RKO (cell line): ENCODE measurements at regions not wholly inside any gene's neighbourhood (a gene's known extent, or its start where the extent isn't known, plus 50 kb on each side); places are given as distances from the start of the nearest gene placed in this dataset.
"Not testable (repeated sequence)": the region's sequence is repeated elsewhere in the genome, so short reads cannot be mapped to it uniquely, and the experiment has no call there.

Experiments used
- DNase-seq: peaks from one replicate; pipeline ENCODE4 v3.0.0-alpha.2; 2016; ENCODE audit warnings: low spot score

DNA sequence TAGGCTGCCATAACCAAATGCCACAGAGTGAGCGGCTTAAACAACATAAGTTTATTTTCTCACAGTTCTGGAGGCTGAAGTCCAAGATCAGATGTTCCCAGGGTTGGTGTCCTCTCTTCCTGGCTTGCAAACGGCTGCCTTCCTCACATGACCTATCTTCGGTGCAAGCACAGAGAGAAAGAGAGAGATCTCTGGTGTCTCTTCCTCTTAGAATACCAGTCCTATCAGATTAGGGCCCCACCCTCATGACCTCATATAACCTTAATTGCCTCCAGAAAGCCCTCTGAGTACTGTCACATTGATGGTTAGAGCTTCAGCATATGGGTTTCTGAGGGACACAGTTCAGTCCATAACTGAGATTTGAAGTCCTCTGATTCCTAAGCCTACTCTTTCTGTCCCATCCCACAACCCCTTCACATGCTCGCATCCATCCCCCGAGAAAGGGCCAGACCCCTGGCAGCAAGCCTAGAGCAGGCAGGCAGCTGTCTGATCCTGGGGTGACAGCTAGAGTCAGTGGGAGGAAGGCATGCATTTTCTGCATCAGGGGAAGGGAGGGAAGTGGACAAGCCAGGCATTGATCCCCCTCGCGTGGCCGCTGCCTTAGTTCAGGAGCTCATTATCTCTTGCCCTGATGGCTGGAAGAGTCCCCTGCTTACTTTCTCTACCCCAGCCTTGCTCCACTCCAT, 114.1 kb downstream of the FAR1 start:
- no peak for DNase-seq

DNA sequence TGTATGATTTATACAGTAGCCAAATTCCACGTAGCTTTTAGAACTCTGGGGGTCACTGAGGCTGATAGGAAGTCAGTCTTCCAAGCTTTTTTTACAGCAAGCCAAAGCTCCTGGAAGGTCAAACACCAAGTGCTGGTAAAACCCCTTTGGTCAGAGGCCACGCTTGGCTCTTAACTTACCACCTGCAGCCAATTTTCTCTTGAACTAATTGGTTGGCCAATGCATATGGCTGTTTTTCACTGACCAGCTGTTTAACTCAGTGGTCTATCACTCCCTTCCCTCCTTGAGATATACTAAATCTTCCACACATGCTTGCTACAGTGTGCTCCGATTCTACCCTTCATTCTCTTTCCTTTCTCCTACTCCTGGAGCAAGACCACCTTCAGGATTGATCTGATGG, 116.0 kb downstream of the FAR1 start:
- DNase-seq = no peak

DNA sequence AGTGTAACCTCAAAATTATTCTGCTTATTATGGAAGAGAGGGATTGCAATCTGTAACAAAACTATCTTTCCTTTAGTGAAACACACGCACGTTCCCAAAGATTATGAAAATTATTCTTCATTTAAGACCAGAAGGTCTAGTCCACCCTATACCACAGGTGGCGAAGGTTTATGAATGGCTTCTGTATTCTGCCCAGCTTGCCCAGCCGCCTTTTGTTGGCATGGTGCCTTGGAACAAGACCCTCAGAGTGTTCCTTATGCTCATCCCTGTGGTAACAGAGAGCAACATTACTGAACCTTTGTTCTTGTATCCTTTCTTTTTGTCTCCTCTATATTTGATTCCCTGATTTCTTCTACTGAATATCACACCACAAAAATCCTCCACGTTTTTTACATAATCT, 116.4 kb downstream of the FAR1 start:
- no peak for DNase-seq

DNA sequence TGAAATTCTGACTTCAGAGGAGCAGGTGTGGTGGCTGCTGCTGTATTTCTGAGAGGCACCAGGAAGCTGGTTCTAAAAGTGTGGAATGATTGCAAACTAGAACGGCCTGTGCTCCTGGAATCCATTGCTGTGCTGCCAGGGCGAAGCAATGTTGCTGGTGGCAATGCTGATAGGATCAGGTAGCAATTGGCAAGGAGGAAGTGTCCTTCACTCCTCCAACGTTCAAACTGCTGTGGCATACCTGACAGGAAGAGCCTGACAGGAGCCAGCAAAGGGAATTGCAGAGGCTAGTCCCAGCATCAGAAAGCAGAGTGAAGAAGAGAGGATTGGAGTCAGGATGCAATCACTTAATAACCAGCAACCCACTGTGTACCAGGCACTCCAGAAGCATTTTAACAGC, 118.2 kb downstream of the FAR1 start:
- DNase-seq = no peak

DNA sequence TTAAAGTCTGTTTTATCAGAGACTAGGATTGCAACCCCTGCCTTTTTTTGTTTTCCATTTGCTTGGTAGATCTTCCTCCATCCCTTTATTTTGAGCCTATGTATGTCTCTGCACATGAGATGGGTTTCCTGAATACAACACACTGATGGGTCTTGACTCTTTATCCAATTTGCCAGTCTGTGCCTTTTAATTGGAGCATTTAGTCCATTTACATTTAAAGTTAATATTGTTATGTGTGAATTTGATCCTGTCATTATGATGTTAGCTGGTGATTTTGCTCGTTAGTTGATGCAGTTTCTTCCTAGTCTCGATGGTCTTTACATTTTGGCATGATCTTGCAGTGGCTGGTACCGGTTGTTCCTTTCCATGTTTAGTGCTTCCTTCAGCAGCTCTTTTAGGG, 129.1 kb downstream of the FAR1 start:
- DNase-seq = not testable (repeated sequence)

DNA sequence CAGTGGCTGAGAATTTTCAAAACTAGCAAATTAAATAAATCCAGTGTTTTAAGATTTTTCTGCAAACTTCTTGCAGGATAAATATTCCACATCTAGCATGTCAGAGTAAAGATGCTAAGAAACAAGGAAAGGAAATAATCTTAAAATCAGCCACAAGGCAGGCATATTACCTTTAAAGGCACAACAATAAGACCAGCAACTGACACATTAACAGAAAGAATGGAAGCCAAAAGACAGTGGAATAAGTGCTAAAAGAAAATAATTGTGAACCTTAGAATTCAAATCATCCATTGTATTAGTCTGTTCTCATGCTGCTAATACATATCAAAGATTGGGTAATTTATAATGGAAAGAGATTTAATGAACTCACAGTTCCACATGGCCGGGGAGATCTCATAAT, 132.4 kb downstream of the FAR1 start:
- DNase-seq = no peak

DNA sequence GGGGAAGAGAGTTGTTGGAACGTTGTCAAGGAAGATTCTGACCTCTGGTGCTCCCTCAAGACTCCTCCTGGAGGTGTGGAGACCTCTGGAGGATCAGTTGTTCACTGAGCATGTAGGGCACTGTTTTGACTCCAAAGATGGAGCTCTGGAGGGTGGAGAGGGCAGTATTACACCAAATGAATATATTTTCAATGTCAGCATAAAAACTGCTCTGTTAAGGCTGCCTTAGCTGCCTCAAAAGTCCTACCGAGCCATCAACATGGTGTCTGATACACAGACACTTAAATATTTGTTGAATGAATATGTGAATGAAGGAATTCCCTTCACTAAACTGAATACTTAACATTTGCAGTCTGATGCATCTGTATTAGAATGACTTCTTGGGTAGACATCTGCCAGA, 144.2 kb upstream of the SPON1 start:
- no peak for DNase-seq

DNA sequence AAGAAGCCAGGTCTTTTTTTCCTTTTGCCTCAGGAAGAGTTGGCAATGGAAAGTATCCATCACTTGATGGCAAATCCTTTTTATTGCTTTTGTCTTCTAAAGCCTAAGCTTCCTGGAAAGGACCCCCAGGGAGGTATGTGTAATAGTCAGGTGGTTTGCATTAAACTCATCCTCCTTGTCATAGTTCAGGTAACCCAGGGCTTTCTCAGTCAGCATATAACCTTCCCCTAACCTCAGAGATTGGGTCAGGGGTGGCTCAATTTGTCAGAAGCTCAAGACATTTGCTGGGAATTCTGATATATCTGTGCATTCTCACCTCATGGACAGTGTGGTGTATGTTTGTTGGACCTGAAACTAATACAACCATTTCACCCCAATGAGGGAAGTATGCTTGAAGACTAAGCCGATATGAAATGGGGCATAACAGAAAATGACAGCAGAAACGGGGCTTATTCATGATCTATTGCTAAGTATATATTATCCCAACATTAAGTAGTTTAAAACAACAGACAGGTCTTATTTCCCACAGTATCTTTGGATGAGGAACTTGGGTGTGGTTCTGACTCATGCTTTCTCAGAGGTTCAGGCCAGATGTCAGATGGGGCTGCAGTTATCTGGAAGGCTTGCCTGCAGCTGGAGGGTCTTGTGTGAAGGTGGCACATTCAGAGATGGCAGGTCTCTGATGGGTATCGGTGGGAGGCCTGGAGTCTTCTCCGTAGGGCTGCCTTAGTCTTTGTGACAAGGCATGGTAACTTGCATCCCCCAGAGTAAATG, 135.8 kb upstream of the SPON1 start:
- DNase-seq = peak; percentile 16

DNA sequence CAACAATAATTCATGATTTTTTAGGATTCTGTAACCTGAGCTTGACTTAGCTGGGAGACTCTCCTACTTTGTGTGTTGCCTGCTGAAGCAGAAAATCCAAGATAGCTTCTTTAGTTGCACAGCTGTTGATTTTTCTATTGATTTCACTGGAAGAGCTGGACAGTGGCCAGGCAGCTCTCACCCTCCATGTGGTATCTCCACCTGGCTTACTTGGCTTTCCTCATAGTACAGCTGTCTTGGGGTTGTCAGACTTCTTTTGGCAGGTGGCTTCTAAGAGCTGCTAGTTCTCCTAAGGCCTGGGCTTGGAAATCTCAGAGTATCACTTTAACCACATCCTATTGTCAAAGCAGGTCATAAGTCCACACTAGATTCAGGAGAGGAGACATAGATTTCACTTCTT, 130.8 kb upstream of the SPON1 start:
- DNase-seq = no peak

DNA sequence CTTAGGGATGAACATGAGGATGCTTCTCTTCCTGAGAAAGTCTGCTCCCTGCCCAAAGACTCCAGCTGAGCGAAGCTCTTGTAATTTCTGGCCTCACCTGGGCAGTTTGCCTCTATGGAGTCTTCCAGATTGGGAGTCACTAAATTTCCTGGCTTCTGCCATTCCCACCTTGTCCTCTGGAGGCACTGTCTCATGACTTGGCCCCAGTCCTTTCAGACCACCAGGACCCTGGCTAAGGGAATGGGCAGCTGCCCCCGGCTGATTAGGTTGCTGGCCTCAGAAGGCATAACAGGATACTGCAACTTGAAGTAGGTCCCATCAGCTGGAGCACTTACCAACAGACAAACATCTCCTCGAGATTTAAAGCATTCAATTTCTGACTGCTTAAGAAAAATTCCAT, 128.1 kb upstream of the SPON1 start:
- peak; percentile 10 for DNase-seq

DNA sequence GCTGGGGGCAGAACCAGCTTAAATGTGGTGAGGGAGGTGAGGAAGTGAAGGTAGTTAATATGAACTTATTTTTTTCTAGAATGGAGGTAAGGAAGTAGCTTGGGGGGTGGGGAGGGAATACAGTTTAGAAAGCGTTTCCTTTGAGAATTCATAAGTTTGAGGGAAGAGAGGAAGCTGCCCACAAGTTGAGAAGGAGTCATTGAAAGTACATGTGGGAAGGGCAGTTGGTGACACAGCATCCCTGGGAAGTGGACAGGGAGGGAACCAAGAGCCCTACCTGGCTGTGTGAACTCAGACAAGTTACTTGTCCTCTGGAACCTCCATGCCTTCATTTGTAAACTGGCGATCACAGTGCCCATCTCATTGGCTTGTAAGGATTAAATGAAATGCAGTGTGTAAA, 125.9 kb upstream of the SPON1 start:
- no peak for DNase-seq

DNA sequence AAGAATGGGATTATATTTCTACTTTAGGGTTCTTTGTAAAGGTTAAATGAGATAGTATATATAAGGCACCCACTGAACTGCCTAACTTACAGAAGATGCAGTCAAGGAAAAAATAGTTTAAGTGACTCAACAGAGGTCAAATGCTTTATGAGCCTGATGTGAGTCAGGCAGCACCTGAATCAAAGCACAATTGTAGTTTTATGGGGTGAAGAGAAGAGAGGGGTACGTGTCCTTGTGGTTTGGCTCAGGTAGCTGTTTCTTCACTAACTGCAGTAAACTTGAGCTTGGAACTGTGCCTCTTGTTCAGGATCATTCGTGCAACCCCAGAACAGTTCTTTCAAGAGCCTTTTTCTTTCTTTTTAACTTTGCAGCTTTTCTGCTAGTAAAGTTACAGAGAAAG, 125.2 kb upstream of the SPON1 start:
- peak; percentile 78 for DNase-seq

DNA sequence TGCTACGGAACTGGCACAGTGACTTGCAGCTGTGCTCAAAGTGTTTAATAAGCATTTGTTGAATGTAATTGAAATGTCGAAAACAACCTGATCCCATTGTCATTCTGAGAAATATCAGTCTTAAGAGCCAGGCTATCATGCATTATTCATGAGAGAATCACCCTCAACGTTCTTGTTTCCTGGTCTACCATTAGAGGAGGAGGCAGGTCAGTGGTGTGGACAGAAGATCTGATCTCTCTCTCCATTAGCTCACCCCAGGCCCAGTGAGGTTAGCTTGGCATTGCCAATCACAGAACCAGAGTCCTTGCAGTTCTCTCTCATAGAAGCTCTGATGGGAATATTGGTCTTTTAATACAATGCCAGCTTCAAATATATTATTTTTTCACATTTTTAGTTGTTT, 121.1 kb upstream of the SPON1 start:
- no peak for DNase-seq

DNA sequence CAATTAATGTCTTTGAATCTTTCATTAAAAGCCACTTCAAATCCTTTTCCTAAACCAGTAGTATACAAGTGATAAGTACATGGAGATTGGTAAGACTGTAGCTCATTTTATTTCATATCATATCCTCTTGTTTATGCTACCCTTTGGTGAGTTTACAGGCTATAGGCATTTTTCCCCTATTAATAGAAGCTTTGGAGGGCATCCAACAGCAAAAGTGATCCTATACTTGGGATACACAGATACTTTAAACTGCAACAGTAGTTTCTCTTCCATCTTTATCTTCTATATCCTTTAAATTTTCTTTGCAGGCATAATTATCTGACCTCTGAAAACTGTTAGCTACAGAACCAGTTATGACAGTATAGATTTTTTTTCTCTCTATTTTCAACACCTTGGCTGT, 114.5 kb upstream of the SPON1 start:
- no peak for DNase-seq

DNA sequence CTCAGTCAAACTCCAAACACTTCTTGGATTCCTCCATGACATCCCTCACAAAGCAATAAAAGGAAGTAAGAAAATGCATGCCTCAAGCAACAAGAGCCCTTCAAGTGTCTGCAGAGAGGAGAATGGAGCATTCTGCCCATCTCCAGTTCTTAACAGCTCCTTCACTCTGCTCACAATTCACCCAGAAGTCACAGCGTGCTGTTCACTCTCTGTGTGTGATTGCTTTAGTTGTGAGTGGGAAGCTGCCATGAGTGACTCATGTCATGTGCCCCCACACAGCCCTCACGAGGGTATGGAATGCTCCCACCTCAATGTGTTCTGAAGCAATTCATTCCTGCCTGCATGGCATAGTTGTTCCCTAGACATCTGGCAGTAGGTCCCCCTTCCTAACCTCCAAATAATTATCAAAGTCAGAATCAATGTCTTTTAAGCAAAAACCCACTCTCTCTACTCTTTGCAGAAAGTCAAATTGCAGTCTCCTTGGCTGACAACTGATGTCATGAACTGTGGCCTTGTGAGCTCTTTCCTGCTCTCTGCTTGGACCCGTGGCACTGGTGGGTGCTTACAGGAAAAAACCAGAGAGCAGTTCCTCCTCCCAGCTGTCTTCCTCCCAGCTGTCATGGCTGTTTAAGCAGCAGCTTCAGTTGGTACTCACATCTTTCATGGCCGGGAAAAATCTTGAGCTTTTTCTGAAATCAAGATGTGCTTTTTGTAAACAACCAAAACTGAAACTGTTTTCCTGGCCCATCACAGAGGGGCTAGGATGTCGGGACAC, 112.1 kb upstream of the SPON1 start:
- no peak for DNase-seq

DNA sequence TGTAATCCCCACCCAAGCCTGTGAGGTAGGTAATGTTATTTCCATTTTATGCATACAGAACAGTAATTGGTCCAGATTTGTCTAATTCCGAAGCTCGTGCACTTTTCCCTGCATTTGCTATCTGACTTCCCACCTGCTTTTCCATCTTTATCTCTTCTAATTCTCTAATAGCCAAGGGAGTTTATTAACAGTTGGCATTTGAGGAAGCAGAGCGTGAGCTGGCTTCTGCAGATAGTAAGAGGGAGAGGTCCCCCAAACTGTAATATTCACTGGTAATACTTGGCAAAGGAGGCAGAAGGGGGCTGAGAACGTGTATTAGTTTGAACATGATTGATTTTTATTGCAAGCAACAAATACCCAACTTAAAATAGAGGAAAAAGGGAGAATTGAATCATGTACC, 110.8 kb upstream of the SPON1 start:
- DNase-seq = no peak

DNA sequence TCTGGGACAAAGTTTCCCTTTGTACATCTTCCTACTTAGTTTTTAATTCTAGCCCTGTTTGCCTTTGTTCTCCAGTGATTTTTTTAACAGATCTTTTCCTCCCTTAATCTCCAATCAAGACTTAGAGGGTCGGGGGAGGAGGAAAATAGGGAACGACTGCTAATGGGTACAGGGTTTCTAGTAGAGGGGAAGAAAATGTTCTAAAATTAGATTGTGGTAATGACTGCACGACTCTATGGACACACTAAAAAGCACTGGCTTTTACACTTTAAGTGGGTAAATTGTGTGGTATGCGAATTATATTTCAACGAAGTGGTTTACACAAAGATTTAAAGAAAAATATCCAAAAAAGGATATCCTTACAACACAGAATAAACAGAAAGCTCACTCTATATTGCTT, 110.0 kb upstream of the SPON1 start:
- no peak for DNase-seq

DNA sequence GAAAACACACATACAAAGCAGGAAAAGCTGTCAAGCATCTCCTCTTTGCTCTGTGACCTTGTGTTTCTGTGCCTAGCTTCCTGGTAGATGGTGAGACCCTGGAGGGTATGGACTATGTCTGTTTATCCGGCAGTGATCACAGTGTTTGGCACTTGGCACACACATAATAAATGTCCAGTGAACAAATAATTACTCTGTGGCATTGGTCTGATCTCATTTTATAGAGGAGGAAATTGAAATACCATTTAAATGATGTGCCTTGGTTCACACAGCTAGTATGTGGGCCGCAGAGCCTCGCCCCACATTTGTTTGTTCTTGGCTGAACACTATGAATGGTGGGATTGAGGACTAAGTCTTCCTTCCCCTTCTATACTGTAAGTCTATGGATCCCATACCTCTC, 104.7 kb upstream of the SPON1 start:
- no peak for DNase-seq

DNA sequence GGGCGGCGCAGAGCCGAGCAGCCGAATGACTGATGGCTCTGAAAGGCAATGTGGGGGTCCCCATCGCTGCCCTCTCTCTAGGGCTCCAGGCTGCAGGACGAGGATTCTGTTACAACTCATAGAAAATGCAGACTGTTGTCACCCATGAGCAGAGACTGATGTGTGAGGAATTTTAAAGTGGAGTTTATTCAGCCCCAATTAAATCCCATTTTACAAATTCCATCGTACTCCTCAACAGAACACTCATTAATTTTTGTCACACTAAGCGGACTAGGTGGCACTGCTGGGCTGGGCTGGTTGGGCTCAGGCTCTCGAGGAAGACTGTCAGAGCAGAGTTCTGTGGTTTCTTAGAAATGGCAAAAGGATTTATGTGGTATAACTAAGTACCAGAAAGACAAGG, 102.6 kb upstream of the SPON1 start:
- DNase-seq = no peak

DNA sequence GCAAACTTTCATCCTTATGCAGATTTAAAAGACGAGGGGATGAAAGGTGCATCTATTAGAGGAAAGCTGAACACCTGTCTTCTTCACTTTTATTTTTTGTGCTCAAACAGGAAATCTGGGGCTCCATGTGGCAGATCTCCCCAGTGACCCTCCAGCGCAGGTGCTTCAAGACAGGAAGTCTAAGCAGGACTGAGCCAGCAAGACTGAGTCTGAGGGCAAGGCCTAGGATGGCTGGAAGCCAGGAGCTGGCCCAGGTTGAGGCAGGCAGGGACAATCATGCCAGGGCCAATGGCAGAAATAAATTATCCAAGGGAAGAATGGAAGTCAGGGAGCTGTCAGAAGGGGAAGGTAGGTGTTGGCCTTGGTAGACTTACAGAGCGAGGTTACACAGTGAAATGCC, 101.1 kb upstream of the SPON1 start:
- no peak for DNase-seq

DNA sequence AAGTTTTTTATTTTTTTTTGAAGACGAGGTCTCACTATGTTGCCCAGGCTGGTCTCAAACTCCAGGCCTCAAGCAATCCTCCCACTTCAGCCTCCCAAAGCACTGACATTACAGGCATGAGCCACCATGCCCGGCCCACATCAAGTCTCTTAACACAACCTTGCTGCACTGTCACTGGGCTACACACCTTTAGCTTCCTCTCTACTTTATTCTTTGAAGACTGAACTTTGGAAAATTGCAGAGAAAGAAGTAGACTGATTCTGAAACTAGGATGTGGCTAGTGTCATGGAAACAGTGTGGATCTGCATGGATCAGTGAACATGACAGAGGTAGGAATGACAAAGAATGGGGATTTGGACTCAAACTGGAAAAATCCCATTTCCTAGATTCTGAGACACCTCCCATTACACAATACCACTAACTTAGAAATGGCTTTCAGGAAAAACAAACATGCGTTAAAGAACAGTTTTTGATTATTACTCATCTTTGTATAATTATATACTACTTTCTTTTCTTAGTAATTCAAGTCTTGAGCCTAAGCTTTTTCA, 99.6 kb upstream of the SPON1 start:
- DNase-seq = no peak

DNA sequence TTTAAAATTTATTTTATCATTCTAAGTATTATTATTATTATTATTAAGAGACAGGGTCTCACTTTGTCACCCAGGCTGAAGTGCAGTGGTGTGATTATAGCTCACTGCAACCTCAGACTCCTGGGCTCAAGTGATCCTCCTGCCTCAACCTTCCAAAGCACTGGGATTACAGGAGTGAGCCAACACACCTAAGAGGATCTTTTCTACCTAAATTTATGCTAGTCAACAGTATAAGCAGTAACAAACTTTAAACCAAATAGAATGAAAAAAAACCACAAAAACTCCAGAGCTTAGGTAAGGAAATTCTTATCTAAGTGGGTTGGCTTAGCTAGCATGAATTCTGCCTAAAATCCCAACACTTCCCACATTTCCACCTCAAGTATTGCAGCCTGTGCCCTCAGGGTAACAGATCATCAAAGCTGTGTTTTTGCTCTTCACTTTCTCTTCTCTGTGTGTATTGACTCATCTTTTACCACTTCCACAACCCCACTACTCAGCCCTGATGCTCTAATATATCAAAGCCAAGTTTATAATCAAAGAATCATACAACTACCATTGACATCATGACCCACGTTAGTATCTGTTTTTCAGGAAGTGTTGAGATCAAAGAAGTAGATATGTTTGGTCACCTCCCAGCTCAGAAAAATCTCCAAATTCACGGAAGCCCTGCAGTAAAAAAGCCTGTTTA, 93.7 kb upstream of the SPON1 start:
- no peak for DNase-seq
